Neural progenitor cell (in vitro differentiated cells): ENCODE measurements at regions not wholly inside any gene's neighbourhood (a gene's known extent, or its start where the extent isn't known, plus 50 kb on each side); places are given as distances from the start of the nearest gene placed in this dataset.

Experiments
- CTCF ChIP-seq: fragments of 200-600 bp; sonication (generic); IDR thresholded peaks from 2 replicates; pipeline ENCODE4 v1.5.1; 2017; ENCODE audit warnings: antibody characterized with exemption, mild to moderate bottlenecking
- EZH2 ChIP-seq: fragments of 200-600 bp; sonication (generic); IDR thresholded peaks from 2 replicates; pipeline ENCODE4 v1.6.1; 2017; ENCODE audit warnings: antibody characterized with exemption, mild to moderate bottlenecking, moderate library complexity

GRCh38 chr4:149108626-149109025 lies 666.4 kb upstream of the NR3C2 start:
- TF ChIP-seq EZH2 (no peak), CTCF (no peak)
